ENCODE measurements at regions not wholly inside any gene's neighbourhood (a gene's known extent, or its start where the extent isn't known, plus 50 kb on each side); places are given as distances from the start of the nearest gene placed in this dataset.

DNA sequence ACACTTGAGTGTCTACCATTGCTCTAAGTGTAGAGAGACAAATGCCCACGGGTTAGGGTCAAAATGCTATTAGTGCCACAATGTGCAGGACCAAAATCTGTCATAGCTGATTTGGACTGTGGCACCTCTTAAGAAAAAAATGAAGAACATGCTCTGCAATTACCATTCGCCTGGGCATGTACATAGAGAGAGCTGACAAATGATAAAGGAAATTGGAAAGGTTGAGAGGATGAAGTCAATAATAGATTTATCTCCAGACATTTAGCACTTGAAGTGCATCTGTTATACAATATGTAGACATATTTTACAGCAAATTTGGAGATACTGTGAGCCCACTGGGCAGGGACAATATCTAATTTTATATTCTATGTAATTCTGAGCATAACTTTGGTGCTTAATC lies 804.4 kb downstream of the SATB2 start:
- H3K4me3 ChIP-seq (ENCODE audit: low read depth, low read length) = no peak overlapping the region
- H3K27ac ChIP-seq (ENCODE audit: low read depth, low read length) = no peak overlapping the region
- no peaks in the 10 kb centered on the region for H3K27me3 ChIP-seq (ENCODE audit: control insufficient read depth, insufficient read depth, low read length)
- POLR2A ChIA-PET = no interaction called here
- no peak for DNase-seq (ENCODE audit: low read depth, low spot score)
- H3K9me3 ChIP-seq (ENCODE audit: control insufficient read depth, insufficient read depth, low read length) = no peaks in the 10 kb centered on the region
- CTCF ChIA-PET = no interaction called here
- TF ChIP-seq, protein P1, sequence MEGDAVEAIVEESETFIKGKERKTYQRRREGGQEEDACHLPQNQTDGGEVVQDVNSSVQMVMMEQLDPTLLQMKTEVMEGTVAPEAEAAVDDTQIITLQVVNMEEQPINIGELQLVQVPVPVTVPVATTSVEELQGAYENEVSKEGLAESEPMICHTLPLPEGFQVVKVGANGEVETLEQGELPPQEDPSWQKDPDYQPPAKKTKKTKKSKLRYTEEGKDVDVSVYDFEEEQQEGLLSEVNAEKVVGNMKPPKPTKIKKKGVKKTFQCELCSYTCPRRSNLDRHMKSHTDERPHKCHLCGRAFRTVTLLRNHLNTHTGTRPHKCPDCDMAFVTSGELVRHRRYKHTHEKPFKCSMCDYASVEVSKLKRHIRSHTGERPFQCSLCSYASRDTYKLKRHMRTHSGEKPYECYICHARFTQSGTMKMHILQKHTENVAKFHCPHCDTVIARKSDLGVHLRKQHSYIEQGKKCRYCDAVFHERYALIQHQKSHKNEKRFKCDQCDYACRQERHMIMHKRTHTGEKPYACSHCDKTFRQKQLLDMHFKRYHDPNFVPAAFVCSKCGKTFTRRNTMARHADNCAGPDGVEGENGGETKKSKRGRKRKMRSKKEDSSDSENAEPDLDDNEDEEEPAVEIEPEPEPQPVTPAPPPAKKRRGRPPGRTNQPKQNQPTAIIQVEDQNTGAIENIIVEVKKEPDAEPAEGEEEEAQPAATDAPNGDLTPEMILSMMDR (IDR thresholded peaks at IDR 0.05; ENCODE audit: low read depth, low read length) = no peak

DNA sequence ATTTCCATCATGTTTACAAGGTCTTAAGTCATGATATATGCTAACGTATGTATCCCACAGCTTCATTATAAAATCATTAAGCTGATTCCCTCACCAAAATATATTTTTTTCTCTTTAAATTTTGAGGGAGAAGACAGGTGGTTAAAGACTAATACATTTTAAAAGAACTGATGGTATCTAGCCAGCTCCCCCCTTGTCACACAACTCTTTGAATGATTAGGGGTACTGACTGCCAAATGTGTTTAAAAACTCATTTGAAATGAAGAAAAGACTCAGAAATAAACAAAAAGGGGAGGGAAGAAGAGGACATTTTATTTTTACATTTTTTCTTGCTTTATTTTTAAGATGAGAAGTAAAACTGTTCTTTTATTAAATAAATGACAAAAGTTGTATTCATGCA lies 805.3 kb downstream of the SATB2 start:
- CTCF ChIA-PET = interaction anchor here (1.3 kb wide), 1 partner anchor 836 kb away, joined by 4 read pairs; no protein-coding TSS in a partner anchor
- H3K9me3 ChIP-seq (ENCODE audit: control insufficient read depth, insufficient read depth, low read length) = no peaks in the 10 kb centered on the region
- TF ChIP-seq, protein P1 (IDR thresholded peaks at IDR 0.05; ENCODE audit: low read depth, low read length) = no peak
- no peak overlapping the region for H3K27ac ChIP-seq (ENCODE audit: low read depth, low read length)
- no peaks in the 10 kb centered on the region for H3K27me3 ChIP-seq (ENCODE audit: control insufficient read depth, insufficient read depth, low read length)
- no peak for DNase-seq (ENCODE audit: low read depth, low spot score)
- no peak overlapping the region for H3K4me3 ChIP-seq (ENCODE audit: low read depth, low read length)
- POLR2A ChIA-PET = no interaction called here

DNA sequence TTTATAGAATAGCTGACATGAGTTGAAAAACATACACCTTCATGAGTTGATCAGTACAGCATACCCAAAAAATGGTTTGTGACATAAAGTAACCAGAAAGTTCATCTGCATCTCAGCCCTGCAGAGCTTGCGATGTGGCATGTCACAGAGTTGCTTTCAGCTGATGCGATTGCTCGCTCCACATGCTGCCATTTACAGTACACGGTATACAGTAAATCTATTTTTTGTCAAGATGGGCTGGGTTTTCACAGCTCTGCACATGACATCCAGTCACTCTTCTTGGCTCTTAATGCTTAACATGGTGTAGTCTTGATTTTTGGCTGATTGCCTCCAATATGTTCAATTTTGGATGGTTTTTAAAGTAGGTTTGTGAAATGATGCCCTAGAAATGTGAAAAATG lies 811.9 kb downstream of the SATB2 start:
- ChIA-PET POLR2A (no interaction called here), CTCF (interaction anchor here (2.5 kb wide), 1 partner anchor 11 kb away, joined by 14 read pairs; no protein-coding TSS in a partner anchor)
- H3K27me3 ChIP-seq (ENCODE audit: control insufficient read depth, insufficient read depth, low read length) = no peaks in the 10 kb centered on the region
- no peaks in the 10 kb centered on the region for H3K9me3 ChIP-seq (ENCODE audit: control insufficient read depth, insufficient read depth, low read length)
- H3K27ac ChIP-seq (ENCODE audit: low read depth, low read length) = no peak overlapping the region
- no peak overlapping the region for H3K4me3 ChIP-seq (ENCODE audit: low read depth, low read length)
- TF ChIP-seq, protein P1 (IDR thresholded peaks at IDR 0.05; ENCODE audit: low read depth, low read length) = no peak
- no peak for DNase-seq (ENCODE audit: low read depth, low spot score)

DNA sequence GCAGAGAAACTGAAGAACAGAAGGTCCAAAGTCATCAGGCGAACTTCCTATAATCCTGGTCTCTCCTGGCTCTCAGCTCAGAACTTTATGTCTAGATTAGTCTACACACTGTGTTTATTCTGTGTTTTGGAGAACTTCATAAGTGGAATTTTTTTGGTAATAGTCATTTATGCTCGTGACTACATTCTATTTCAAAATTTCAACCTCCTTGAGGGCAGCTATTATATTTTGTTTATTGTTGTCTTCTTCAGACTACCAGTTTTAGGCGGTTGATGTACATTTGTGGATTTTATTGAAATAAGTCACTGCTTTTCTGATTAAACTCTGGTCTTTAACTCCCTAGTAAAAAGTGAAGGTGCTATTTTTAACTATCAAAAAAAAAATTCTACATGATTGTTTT lies 816.6 kb downstream of the SATB2 start:
- ChIA-PET CTCF (interaction anchor here (1.1 kb wide), 1 partner anchor 16 kb away, joined by 6 read pairs; no protein-coding TSS in a partner anchor), POLR2A (no interaction called here)
- Histone ChIP-seq H3K4me3 (ENCODE audit: low read depth, low read length) (no peak overlapping the region), H3K9me3 (ENCODE audit: control insufficient read depth, insufficient read depth, low read length) (no peaks in the 10 kb centered on the region), H3K27me3 (ENCODE audit: control insufficient read depth, insufficient read depth, low read length) (no peaks in the 10 kb centered on the region), H3K27ac (ENCODE audit: low read depth, low read length) (no peak overlapping the region)
- DNase-seq (ENCODE audit: low read depth, low spot score) = no peak
- TF ChIP-seq, protein P1 (IDR thresholded peaks at IDR 0.05; ENCODE audit: low read depth, low read length) = no peak

DNA sequence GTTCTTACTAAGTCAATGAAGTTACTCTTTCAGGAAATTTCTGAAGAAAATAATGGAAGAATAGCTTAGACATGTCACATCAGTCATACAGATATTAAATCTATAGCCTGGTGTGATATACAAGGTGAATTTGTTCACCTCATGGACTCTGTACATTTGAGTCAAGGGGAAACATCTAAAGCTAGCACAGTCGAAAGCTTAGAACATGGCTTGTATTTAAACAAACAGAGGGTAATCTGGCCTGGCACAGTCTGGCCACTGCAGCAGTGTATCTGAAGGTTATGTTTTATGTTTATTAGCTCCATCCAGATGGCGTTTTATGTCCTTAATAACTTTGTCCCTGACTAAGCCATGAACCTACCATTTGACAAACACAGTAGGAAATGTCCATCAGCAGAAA lies 817.3 kb downstream of the SATB2 start:
- no peak overlapping the region for H3K4me3 ChIP-seq (ENCODE audit: low read depth, low read length)
- TF ChIP-seq, protein P1 (IDR thresholded peaks at IDR 0.05; ENCODE audit: low read depth, low read length) = no peak
- ChIA-PET POLR2A (no interaction called here), CTCF (interaction anchor here (0.7 to 1.2 kb wide), 5 partner anchors 17 to 848 kb away, joined by 3 to 6 read pairs (median 3); no protein-coding TSS in a partner anchor)
- DNase-seq (ENCODE audit: low read depth, low spot score) = no peak
- no peaks in the 10 kb centered on the region for H3K27me3 ChIP-seq (ENCODE audit: control insufficient read depth, insufficient read depth, low read length)
- H3K9me3 ChIP-seq (ENCODE audit: control insufficient read depth, insufficient read depth, low read length) = no peaks in the 10 kb centered on the region
- H3K27ac ChIP-seq (ENCODE audit: low read depth, low read length) = no peak overlapping the region

Measured in AG04450 (cell line).